D341Med (cell line): ENCODE measurements at regions not wholly inside any gene's neighbourhood (a gene's known extent, or its start where the extent isn't known, plus 50 kb on each side); places are given as distances from the start of the nearest gene placed in this dataset.
"Not testable (repeated sequence)": the region's sequence is repeated elsewhere in the genome, so short reads cannot be mapped to it uniquely, and the experiment has no call there.

ENCODE experiments used
- DNase-seq: peaks from one replicate; pipeline ENCODE4 v3.0.0; 2012; ENCODE audit warnings: low spot score

GRCh38 chr17:68700421-68700820, 99.3 kb upstream of the FAM20A start:
- no peak for DNase-seq

DNA sequence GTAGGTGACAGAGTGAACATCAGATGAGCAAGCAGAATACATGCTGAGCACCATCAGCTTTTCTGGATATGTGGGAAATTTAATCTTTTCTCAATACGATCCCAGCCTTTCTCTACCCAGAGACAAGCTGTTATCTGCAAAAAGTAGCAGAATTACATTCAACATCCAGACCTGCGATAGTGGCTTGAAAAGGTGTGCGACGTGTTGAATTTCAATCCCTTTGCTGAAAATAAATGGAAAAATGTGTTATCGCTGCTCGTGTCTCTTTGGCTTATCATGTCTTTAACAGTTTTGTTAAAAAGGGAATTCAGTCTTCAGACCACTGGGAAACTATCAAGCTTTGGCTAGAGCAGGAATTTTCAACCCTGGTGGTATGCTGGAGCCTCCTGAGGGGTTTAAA, 98.8 kb upstream of the FAM20A start:
- DNase-seq, result no peak

DNA sequence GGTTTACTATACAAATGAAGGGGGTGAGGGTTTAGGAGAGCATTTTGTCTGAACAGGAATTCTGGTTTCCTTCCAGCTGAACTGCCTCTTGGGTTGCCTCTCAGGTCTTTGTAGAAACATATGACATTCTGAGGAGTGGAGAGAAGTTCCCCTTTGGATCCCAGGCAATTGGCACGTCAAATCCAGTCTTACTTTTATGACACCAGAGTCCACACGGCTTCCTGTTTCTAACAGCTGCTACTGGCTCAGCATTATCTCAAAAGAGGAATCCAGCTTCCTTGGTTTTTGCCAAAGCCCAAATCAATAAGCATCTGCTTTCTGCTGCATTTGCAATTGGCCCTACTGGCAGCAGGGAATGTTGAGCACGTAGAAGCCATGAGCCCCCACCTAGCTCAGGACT, 97.6 kb upstream of the FAM20A start:
- DNase-seq, result no peak

DNA sequence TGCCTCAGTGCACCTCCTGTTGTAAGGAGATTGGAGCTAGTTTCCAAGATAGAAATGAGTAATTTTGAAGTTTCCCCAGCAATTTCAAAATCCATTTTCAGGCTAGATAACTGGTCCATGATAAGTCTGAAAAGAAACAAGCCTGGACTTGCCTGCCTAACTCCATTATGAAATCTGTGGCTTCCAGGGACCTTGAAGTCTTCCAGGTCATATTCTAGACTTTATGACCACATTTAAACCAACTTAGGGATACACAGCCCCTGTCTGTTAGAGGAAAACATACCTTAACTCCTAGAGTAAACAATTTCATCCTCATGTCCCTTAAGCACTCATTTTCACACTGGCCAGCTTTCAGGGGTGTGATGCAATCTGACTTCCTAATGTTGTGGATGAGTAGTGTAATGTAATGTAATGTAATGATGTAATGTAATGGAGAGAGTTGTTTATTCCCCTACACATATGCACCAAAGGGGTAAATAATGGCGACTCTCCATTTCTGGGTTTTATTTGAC, 96.7 kb upstream of the FAM20A start:
- no peak for DNase-seq

DNA sequence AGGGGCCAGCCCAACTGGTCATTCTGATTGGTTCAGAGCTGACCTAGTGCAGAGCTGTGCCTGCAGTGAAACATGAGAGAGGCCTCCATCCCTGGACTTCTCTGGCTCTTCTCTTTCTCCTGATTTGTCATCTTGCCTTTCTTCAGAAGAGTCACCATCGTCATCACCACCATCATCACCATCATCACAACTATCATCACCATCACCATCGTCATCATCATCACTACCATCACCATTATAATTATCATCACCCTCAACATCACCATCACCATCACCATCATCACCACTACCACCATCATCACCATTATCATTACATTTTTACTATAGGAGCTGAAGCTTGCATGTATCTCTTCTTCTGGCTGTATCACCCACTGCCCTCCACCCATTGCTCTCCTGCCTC, 94.5 kb upstream of the FAM20A start:
- no peak for DNase-seq

DNA sequence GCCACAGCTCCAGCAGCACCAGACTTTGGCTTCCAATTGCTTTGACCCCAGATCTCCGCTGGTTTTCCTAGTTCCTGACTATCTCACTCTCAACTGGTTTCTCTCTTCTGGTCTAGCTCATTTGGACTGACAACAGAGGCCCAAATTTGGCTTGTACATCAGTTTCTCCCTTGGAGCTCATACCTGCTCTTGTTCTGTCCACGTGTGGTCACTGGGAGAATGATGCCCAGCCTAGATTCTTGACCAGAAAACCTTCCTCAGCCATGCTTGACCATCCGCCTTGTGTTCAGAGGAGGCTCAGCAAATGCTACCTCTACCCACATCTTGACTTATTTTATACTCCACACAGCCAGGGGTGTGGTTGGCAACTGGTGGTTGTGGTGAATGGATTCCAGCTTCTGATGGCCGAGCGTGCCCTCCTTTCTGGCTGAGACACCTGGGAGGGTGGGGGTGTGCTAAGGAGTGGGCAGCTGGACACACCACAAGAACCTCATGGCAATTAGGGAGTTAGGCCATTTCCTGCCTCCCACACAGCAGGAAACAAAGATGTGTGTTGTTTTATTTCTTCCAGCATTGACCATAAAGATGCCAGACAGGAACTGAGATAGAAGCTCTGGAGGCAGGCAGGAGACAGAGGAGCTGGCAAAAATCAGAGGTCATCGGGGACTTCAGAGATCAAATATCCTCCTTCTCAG, 93.8 kb upstream of the FAM20A start:
- DNase-seq, result no peak

- no peak for DNase-seq
Observed at GRCh38 chr17:68693896-68694295, 92.7 kb upstream of the FAM20A start.

DNA sequence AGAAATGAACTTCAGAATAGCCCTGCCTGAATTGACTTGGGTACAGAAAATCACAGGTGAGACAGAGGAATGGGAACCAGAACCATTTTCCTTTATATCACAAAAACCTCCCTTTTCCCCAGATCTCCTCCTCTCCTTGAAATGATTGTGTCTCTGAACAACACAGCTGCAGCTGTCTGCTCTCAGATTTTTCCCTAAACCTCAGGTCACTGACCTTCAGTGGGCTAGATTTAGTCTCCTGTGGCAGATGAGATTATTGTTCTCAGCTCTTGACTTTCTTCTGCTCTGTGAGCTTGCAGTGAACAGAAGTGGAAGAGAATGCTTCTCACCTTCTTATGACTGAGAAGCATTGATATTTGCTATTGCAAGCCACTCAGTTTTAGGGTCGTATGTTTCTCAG, 92.3 kb upstream of the FAM20A start:
- DNase-seq, result no peak

DNA sequence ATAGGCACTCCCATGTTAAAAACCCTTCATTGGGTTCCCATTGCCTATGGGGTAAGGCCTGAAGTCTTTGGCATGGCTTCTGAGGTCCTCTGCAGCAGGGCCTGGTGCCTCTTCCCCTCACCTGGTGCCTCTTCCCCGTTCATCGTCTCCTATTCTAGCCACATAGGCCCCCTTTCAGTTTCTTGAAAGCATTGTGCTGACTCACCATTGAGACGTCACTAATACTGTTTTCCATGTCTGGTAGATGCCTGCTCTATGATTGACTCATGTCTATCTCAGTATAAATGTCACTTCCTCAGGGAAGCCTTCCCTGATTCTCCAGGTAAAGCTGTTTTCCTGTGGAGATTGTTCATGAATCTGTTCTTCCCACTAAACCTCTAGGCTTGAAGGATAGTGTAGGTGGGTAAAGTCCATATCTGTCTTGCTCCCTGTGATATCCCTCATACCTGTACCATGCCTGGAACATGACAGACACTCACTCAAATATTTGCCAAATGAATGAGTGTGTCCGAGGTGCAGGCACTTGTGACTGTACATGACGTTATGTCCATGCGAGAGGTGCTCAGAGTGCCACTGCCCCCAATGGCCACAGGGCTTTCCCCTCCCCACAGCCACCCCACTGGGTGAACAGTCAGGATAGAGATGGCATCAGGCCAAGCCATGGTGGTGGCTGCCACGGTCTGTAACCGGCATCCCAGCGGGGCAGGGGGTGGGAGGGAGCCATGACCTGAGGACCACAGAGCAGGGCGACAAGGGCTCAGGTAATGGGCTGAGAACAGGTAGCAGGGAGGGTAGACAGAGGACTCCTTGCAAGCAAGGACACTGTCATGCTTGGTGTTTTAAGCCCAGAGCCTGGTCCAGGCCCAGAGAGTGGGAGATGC, 85.2 kb upstream of the FAM20A start:
- no peak for DNase-seq

DNA sequence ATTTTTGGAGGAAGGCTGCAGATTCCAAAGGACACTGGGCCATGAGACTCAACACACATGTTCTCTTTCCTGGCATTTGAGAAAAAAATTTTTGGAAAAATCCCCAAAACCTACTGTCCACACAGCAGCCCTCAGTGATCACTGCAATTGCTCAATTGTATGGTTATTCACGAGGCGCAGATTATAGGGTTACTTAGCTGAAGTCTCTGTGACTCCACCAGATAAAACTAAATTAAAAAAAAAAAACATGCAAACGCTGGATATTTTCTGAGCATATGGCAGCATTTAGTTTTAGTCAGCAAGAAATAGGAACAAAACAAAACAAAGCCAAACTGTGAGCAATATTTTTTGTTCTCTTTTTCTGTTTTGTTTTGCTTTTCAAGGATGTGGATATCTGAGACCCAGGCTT, 83.8 kb upstream of the FAM20A start:
- DNase-seq, result no peak

- DNase-seq, result no peak
Observed at GRCh38 chr17:68682903-68683302, 81.7 kb upstream of the FAM20A start.

GRCh38 chr17:68679882-68680281, 78.7 kb upstream of the FAM20A start:
- no peak for DNase-seq

- DNase-seq, result no peak
Observed at GRCh38 chr17:68676856-68677255, 75.7 kb upstream of the FAM20A start.

GRCh38 chr17:68675723-68676122, 74.6 kb upstream of the FAM20A start:
- no peak for DNase-seq

GRCh38 chr17:68674029-68674925, 73.1 kb upstream of the FAM20A start:
- DNase-seq, result no peak

DNA sequence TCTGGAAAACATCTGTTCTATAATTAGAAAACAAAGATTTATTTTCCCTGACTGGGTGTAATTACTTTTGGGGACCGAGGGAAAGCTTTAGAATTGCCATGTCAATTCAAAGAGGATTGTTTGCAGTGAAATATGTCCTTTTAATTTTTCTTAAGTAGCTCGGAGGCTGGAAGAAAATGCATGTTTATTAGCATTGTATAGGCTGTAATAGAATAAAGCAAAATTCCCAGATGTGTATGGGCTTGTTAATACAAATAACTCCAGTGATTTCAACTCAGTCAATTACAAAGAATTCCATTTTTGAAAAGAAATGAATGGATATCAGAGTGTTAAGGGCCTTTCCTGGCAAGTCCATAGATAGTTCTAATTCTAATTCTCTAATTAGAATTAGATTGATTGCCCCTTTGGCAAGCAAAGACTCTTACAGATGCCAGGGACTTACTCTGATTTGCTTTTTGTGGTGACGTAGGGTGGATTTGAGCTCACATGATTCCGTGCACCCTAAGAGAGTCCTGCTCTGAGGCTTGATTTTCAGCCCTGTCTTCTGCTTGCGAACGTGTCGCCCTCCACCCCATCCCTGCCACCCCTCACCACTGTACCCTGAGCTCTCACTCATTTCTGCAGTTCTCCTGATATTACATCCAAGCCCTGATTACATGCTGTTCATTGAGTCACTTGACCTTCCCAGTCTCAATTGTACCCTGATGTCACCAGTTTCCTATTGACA, 70.0 kb upstream of the FAM20A start:
- DNase-seq, result no peak

DNA sequence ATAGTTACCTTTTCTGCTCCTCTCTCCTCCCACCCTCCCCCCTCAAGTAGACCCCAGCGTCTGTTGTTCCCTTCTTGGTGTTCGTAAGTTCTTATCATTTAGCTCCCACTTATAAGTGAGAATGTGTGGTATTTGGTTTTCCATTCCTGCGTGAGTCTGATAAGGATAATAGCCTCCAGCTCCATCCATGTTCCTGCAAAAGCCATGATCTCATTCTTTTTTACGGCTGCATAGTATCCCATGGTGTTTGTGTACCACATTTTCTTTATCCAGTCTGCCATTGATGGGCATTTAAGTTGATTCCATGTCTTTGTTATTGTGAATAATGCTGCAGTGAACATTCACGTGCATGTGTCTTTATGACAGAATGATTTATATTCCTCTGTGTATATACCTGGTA, 65.3 kb upstream of the FAM20A start:
- DNase-seq, result not testable (repeated sequence)

- no peak for DNase-seq
Observed at GRCh38 chr17:68665373-68665772, 64.2 kb upstream of the FAM20A start.

GRCh38 chr17:68662479-68662878, 61.3 kb upstream of the FAM20A start:
- DNase-seq, result no peak

DNA sequence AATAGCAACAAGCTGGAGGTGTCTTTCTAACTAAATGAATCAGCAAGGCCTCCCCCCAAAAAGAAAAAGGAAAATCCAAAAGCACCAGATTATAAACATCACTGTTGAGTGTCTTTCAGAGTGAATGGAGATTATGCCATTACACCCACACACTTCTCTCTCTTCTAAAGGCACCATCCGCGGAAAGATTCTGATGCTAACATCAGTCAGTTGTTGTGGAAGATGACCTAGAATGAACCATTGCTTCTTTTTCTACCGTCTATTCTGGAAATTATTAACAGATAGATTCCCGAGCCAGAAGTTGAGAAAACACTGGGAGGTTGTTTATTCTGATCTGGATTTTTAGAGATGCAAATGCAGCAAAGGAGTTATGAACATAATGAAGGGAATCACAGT, 60.9 kb upstream of the FAM20A start:
- no peak for DNase-seq

DNA sequence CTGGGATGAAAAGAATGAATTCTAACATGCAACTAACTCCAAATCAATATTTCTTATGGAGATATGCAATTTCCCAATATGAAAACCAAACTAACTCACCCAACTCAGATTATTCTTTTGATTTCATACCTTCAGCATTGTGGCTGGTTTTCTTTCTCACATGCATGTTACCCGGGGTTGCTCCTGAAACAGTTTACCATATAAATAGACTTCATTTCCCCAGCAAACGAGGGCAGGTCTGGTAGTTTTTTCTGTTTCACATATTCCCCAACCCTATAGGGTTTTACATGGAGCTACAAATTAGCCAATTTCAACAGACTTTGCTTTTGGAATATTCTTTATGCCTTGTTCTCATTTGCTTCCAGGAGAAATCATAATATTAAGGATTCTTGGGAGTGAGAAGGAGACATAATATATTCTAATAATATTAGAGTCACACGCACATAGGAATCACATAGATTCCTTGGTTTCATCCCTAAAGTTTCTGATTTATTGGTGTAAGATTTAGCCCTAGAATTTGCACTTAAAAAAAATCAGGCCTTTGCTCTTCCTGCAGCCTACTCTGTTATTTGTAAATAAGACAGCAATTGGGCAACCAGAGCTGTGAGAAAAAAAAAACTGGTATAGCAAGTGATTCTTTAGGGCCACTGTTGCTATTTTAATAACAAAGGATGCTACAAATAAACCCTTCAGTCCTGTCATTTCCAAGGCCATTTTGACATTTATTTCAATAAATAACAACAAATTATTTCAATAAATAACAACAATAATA, 60.3 kb upstream of the FAM20A start:
- DNase-seq, result no peak
